ENCODE measurements at regions not wholly inside any gene's neighbourhood (a gene's known extent, or its start where the extent isn't known, plus 50 kb on each side); places are given as distances from the start of the nearest gene placed in this dataset.

- Mint-ChIP-seq H3K36me3 (ENCODE audit: low read depth) (no peaks in the 10 kb centered on the region), H3K27me3 (ENCODE audit: insufficient read depth) (no peaks in the 10 kb centered on the region; the same call in 1 of the 2 replicates), H3K27ac (no peak overlapping the region), H3K4me1 (ENCODE audit: low read depth) (no peaks in the 10 kb centered on the region), H3K4me3 (no peak overlapping the region), H3K9me3 (peaks cover 3% of the 10 kb centered on the region; the same call in 1 of the 2 replicates)
- TF ChIP-seq, protein P1, sequence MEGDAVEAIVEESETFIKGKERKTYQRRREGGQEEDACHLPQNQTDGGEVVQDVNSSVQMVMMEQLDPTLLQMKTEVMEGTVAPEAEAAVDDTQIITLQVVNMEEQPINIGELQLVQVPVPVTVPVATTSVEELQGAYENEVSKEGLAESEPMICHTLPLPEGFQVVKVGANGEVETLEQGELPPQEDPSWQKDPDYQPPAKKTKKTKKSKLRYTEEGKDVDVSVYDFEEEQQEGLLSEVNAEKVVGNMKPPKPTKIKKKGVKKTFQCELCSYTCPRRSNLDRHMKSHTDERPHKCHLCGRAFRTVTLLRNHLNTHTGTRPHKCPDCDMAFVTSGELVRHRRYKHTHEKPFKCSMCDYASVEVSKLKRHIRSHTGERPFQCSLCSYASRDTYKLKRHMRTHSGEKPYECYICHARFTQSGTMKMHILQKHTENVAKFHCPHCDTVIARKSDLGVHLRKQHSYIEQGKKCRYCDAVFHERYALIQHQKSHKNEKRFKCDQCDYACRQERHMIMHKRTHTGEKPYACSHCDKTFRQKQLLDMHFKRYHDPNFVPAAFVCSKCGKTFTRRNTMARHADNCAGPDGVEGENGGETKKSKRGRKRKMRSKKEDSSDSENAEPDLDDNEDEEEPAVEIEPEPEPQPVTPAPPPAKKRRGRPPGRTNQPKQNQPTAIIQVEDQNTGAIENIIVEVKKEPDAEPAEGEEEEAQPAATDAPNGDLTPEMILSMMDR (IDR thresholded peaks at IDR 0.05), result no peak
- DNase-seq, result no peak
Observed at GRCh38 chr12:28948685-28949084, 200.4 kb upstream of the FAR2 start.

DNA sequence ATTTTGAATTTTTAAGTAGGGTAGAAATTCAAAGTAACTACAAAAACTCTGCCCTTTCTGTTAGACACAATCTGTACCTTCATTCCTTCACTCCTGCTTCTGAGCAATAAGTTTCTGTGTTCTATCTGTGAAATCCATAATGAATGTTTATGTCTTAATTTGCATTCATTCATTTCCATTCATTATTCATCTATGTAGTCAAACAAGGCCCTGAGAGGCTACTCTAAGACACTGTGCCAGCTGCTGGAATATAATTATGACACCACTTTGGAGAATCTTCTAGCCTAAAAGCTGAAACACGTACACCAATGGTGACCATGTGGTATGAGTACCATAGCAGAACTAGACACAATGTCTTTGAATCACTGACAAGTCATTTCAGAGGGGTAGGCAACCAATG lies 199.9 kb upstream of the FAR2 start:
- no peaks in the 10 kb centered on the region for H3K36me3 Mint-ChIP-seq (ENCODE audit: low read depth)
- no peaks in the 10 kb centered on the region for H3K27me3 Mint-ChIP-seq (ENCODE audit: insufficient read depth)
- no peaks in the 10 kb centered on the region for H3K4me1 Mint-ChIP-seq (ENCODE audit: low read depth)
- peaks cover 3% of the 10 kb centered on the region; the same call in 1 of the 2 replicates for H3K9me3 Mint-ChIP-seq
- DNase-seq, result no peak
- no peak overlapping the region for H3K27ac Mint-ChIP-seq
- TF ChIP-seq, protein P1 (IDR thresholded peaks at IDR 0.05), result no peak
- no peak overlapping the region for H3K4me3 Mint-ChIP-seq

- Mint-ChIP-seq H3K36me3 (ENCODE audit: low read depth) (no peaks in the 10 kb centered on the region), H3K9me3 (peaks cover 3% of the 10 kb centered on the region), H3K4me1 (ENCODE audit: low read depth) (no peaks in the 10 kb centered on the region), H3K4me3 (no peak overlapping the region), H3K27me3 (ENCODE audit: insufficient read depth) (no peaks in the 10 kb centered on the region), H3K27ac (no peak overlapping the region)
- TF ChIP-seq, protein P1 (IDR thresholded peaks at IDR 0.05), result no peak
- no peak for DNase-seq
Observed at GRCh38 chr12:28950049-28950448, 199.0 kb upstream of the FAR2 start.

- Mint-ChIP-seq H3K9me3 (peaks cover 7% of the 10 kb centered on the region), H3K4me1 (ENCODE audit: low read depth) (no peaks in the 10 kb centered on the region), H3K27ac (no peak overlapping the region), H3K4me3 (no peak overlapping the region), H3K27me3 (ENCODE audit: insufficient read depth) (no peaks in the 10 kb centered on the region; the same call in 1 of the 2 replicates), H3K36me3 (ENCODE audit: low read depth) (no peaks in the 10 kb centered on the region)
- no peak for DNase-seq
- TF ChIP-seq, protein P1 (IDR thresholded peaks at IDR 0.05), result no peak
Observed at GRCh38 chr12:28951935-28952334, 197.1 kb upstream of the FAR2 start.

GRCh38 chr12:28954333-28954732 lies 194.7 kb upstream of the FAR2 start:
- no peak for DNase-seq
- TF ChIP-seq, protein P1 (IDR thresholded peaks at IDR 0.05), result no peak
- peaks cover 6% of the 10 kb centered on the region for H3K9me3 Mint-ChIP-seq
- no peaks in the 10 kb centered on the region for H3K4me1 Mint-ChIP-seq (ENCODE audit: low read depth)
- no peaks in the 10 kb centered on the region; the same call in 1 of the 2 replicates for H3K27me3 Mint-ChIP-seq (ENCODE audit: insufficient read depth)
- no peaks in the 10 kb centered on the region for H3K36me3 Mint-ChIP-seq (ENCODE audit: low read depth)
- H3K27ac Mint-ChIP-seq, result no peak overlapping the region
- H3K4me3 Mint-ChIP-seq, result no peak overlapping the region

DNA sequence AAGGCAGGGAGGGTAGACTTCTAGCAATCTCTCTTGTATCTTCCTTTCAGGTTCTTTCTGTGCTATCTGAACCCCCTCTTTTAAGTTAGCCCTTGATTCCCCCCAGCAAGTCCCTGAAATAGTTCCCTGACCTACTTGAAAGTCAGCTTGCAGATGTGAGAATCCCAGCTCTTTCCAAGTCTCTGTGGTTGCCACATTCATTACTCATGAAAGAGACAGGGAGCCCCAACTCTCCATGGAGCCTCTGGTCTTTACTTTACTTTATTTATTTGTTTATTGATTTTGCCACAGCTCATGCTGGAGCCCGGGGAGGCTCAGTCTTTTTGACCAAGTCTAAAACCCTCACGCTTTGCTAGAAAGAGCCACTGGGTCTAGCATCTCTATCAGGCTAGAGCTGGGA lies 193.6 kb upstream of the FAR2 start:
- no peak overlapping the region for H3K27ac Mint-ChIP-seq
- no peaks in the 10 kb centered on the region for H3K36me3 Mint-ChIP-seq (ENCODE audit: low read depth)
- H3K9me3 Mint-ChIP-seq, result peaks cover 4% of the 10 kb centered on the region; the same call in 1 of the 2 replicates
- H3K27me3 Mint-ChIP-seq (ENCODE audit: insufficient read depth), result no peaks in the 10 kb centered on the region; the same call in 1 of the 2 replicates
- DNase-seq, result no peak
- H3K4me3 Mint-ChIP-seq, result no peak overlapping the region
- H3K4me1 Mint-ChIP-seq (ENCODE audit: low read depth), result no peaks in the 10 kb centered on the region
- TF ChIP-seq, protein P1 (IDR thresholded peaks at IDR 0.05), result no peak
